Testis (tissue), 2 donors: ENCODE measurements at regions not wholly inside any gene's neighbourhood (a gene's known extent, or its start where the extent isn't known, plus 50 kb on each side); places are given as distances from the start of the nearest gene placed in this dataset.
"Not testable (repeated sequence)": the region's sequence is repeated elsewhere in the genome, so short reads cannot be mapped to it uniquely, and the experiment has no call there.

Source experiments
- CTCF ChIP-seq, 3 experiments: fragments of 450-650 bp in 2 of 3; fragments of 200-600 bp in 1 of 3; sonication (generic) in 1 of 3; IDR thresholded peaks; one replicate each; pipeline ENCODE4 v1.5.1; 2016 to 2019; ENCODE audit warnings: antibody characterized with exemption in 3 of 3, mild to moderate bottlenecking in 2 of 3, moderate library complexity in 1 of 3
- POLR2A ChIP-seq: fragments of 450-650 bp; IDR thresholded peaks from one replicate; pipeline ENCODE4 v1.6.1; 2017; ENCODE audit warnings: antibody characterized with exemption, mild to moderate bottlenecking, moderate library complexity

DNA sequence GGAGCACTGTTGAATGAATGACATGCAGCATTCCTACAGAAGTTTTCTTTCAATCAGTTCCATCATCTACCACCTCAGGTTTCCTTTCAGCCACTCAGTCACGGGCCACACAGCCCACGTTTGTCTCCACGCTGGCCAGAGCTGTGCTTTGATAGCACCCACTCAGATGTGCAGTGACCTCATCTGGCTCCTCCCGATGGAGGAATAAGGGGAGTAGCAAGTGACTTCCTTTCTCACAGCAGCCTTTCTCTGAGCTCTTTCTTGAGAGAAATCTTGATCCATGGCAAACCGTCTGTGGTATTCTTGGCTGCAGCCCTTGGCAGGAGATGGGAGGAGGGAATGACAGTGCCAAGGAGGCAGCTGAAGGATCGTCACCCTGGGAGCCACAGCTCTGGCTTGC is 62.4 kb downstream of the HOXC4 start:
- TF ChIP-seq CTCF (IDR thresholded peaks at IDR 0.05); POLR2A: not testable (repeated sequence)
